Spinal cord (tissue), 9 donors: ENCODE measurements at regions not wholly inside any gene's neighbourhood (a gene's known extent, or its start where the extent isn't known, plus 50 kb on each side); places are given as distances from the start of the nearest gene placed in this dataset.
"Not testable (repeated sequence)": the region's sequence is repeated elsewhere in the genome, so short reads cannot be mapped to it uniquely, and the experiment has no call there.

Experiments
- DNase-seq, 6 donors: peaks; one replicate each; pipeline versions ENCODE4 v3.0.0 to v3.0.0-alpha.2; 2013 to 2015; ENCODE audit warnings: low spot score in 6 of 6, low read depth in 4 of 6
- H3K27ac ChIP-seq: one replicate; pipeline ENCODE4 v1.5.1; 2013; ENCODE audit warnings: low read depth, low read length, control low read depth
- H3K27me3 ChIP-seq: one replicate; pipeline ENCODE4 v1.6.1; 2013; ENCODE audit warnings: low read length; ENCODE audit not compliant: control insufficient read depth, insufficient read depth
- H3K36me3 ChIP-seq: one replicate; pipeline ENCODE4 v1.6.1; 2013; ENCODE audit warnings: low read length; ENCODE audit not compliant: control insufficient read depth, insufficient read depth
- H3K4me1 ChIP-seq: one replicate; pipeline ENCODE4 v1.6.1; 2013; ENCODE audit warnings: low read length; ENCODE audit not compliant: control insufficient read depth, insufficient read depth
- H3K4me3 ChIP-seq: one replicate; pipeline ENCODE4 v1.5.1; 2013; ENCODE audit warnings: low read depth, low read length, control low read depth
- H3K9me3 ChIP-seq: one replicate; pipeline ENCODE4 v1.6.1; 2013; ENCODE audit warnings: low read length; ENCODE audit not compliant: control insufficient read depth, insufficient read depth
- WGBS: methylation state at CpG from one replicate; pipeline ENCODE4 v1.1.5; 2013; ENCODE audit warnings: missing lambda C conversion rate; ENCODE audit not compliant: insufficient coverage; 5-methylcytosine and 5-hydroxymethylcytosine counted together
- donor health status: healthy.

- no peaks in the 10 kb centered on the region for H3K9me3 ChIP-seq
- H3K27ac ChIP-seq: no peak overlapping the region
- H3K4me3 ChIP-seq: no peak overlapping the region
- H3K36me3 ChIP-seq: no peaks in the 10 kb centered on the region
- WGBS: no CpG with 5 or more reads among the region's 3 CpGs
- DNase-seq: no peak
- no peaks in the 10 kb centered on the region for H3K4me1 ChIP-seq
- H3K27me3 ChIP-seq: no peaks in the 10 kb centered on the region
Measured at GRCh38 chr14:45946251-45946650, 693.2 kb upstream of the MIS18BP1 start.

GRCh38 chr14:45940318-45940717 is 687.3 kb upstream of the MIS18BP1 start:
- DNase-seq: no peak
- Histone ChIP-seq H3K36me3 (no peaks in the 10 kb centered on the region), H3K4me1 (no peaks in the 10 kb centered on the region), H3K27me3 (no peaks in the 10 kb centered on the region), H3K9me3 (no peaks in the 10 kb centered on the region), H3K4me3 (no peak overlapping the region), H3K27ac (no peak overlapping the region)

- Histone ChIP-seq H3K36me3 (no peaks in the 10 kb centered on the region), H3K9me3 (no peaks in the 10 kb centered on the region), H3K4me3 (no peak overlapping the region), H3K27me3 (no peaks in the 10 kb centered on the region), H3K27ac (no peak overlapping the region), H3K4me1 (no peaks in the 10 kb centered on the region)
- no peak for DNase-seq
Measured at GRCh38 chr14:45939572-45939971, 686.6 kb upstream of the MIS18BP1 start.

- not testable (repeated sequence) for H3K27me3 ChIP-seq, H3K4me3 ChIP-seq, DNase-seq, H3K4me1 ChIP-seq, H3K9me3 ChIP-seq, H3K36me3 ChIP-seq, H3K27ac ChIP-seq
- WGBS: 100% methylated on average over 1 of the region's 3 CpGs
Measured at GRCh38 chr14:45919995-45920394, 667.0 kb upstream of the MIS18BP1 start.

- H3K4me3 ChIP-seq: no peak overlapping the region
- no peaks in the 10 kb centered on the region for H3K4me1 ChIP-seq
- H3K9me3 ChIP-seq: no peaks in the 10 kb centered on the region
- no peak overlapping the region for H3K27ac ChIP-seq
- no peak for DNase-seq
- 48% methylated on average over 3 of the region's 3 CpGs for WGBS
- H3K36me3 ChIP-seq: no peaks in the 10 kb centered on the region
- H3K27me3 ChIP-seq: no peaks in the 10 kb centered on the region
Measured at GRCh38 chr14:45916340-45916953, 663.4 kb upstream of the MIS18BP1 start.

- Histone ChIP-seq H3K27ac (no peak overlapping the region), H3K4me3 (no peak overlapping the region), H3K4me1 (no peaks in the 10 kb centered on the region), H3K27me3 (no peaks in the 10 kb centered on the region), H3K9me3 (no peaks in the 10 kb centered on the region), H3K36me3 (no peaks in the 10 kb centered on the region)
- WGBS: no CpG with 5 or more reads among the region's 1 CpG
- no peak for DNase-seq
Measured at GRCh38 chr14:45907782-45908181, 654.8 kb upstream of the MIS18BP1 start.

GRCh38 chr14:45906257-45906656 is 653.3 kb upstream of the MIS18BP1 start:
- no CpG with 5 or more reads among the region's 1 CpG for WGBS
- Histone ChIP-seq H3K36me3 (no peaks in the 10 kb centered on the region), H3K4me3 (no peak overlapping the region), H3K27ac (no peak overlapping the region), H3K9me3 (no peaks in the 10 kb centered on the region), H3K27me3 (no peaks in the 10 kb centered on the region), H3K4me1 (no peaks in the 10 kb centered on the region)
- no peak for DNase-seq

GRCh38 chr14:45905672-45906071 is 652.7 kb upstream of the MIS18BP1 start:
- no CpG with 5 or more reads among the region's 1 CpG for whole genome bisulfite sequencing
- Histone ChIP-seq H3K27me3 (no peaks in the 10 kb centered on the region), H3K9me3 (no peaks in the 10 kb centered on the region)

GRCh38 chr14:45904314-45904713 is 651.3 kb upstream of the MIS18BP1 start:
- WGBS: no CpG with 5 or more reads among the region's 1 CpG
- DNase-seq: no peak

More at GRCh38 chr14:45905672-45906071, 652.7 kb upstream of the MIS18BP1 start:
- Histone ChIP-seq H3K27ac (no peak overlapping the region), H3K4me1 (no peaks in the 10 kb centered on the region), H3K4me3 (no peak overlapping the region), H3K36me3 (no peaks in the 10 kb centered on the region)
- DNase-seq: no peak

GRCh38 chr14:45902241-45902640 is 649.2 kb upstream of the MIS18BP1 start:
- Histone ChIP-seq H3K4me3 (no peak overlapping the region), H3K4me1 (no peaks in the 10 kb centered on the region), H3K27ac (no peak overlapping the region), H3K36me3 (no peaks in the 10 kb centered on the region), H3K9me3 (no peaks in the 10 kb centered on the region), H3K27me3 (no peaks in the 10 kb centered on the region)
- DNase-seq: no peak
- no CpG with 5 or more reads among the region's 3 CpGs for WGBS

More at GRCh38 chr14:45904314-45904713, 651.3 kb upstream of the MIS18BP1 start:
- Histone ChIP-seq H3K9me3 (no peaks in the 10 kb centered on the region), H3K27me3 (no peaks in the 10 kb centered on the region), H3K27ac (no peak overlapping the region), H3K4me3 (no peak overlapping the region), H3K4me1 (no peaks in the 10 kb centered on the region), H3K36me3 (no peaks in the 10 kb centered on the region)
